Stimulated activated CD4-positive, alpha-beta T cell treated with anti-CD3 and anti-CD28 coated beads, TNF-alpha, amount 100 ng/mL, for 24 hours (primary cell): ENCODE measurements at regions not wholly inside any gene's neighbourhood (a gene's known extent, or its start where the extent isn't known, plus 50 kb on each side); places are given as distances from the start of the nearest gene placed in this dataset.

Source experiments
- DNase-seq, 3 experiments: peaks; one replicate each; pipeline ENCODE4 v3.0.0-alpha.2; 2020; ENCODE audit warnings: low read depth in 3 of 3

GRCh38 chr5:118778941-118779340 lies 209.4 kb downstream of the DTWD2 start:
- no peak for DNase-seq

GRCh38 chr5:118777189-118777736 lies 211.1 kb downstream of the DTWD2 start:
- no peak for DNase-seq

DNA sequence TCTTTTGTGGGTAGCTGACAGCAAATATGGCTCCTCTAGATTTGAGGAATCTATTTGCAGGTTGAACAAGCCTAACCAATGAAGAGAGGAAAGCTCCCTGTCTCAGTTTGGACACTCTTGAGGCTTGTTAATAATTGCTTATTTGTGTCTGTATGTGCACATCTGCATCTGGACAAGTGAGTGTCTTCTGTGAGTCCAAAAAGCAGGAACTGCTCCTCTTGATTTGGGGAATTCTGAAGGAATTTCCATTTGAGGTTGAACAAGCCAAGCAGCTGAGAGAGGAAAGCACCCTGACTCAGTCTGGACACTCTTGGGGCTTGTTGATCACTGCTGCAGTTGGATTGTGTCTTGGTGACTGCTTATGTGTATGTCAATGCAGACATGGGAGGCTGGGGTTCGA lies 211.6 kb downstream of the DTWD2 start:
- no peak for DNase-seq

- DNase-seq: no peak
Measured at GRCh38 chr5:118775790-118776499, 212.4 kb downstream of the DTWD2 start.

GRCh38 chr5:118768607-118769175 lies 219.7 kb downstream of the DTWD2 start:
- DNase-seq: no peak

DNA sequence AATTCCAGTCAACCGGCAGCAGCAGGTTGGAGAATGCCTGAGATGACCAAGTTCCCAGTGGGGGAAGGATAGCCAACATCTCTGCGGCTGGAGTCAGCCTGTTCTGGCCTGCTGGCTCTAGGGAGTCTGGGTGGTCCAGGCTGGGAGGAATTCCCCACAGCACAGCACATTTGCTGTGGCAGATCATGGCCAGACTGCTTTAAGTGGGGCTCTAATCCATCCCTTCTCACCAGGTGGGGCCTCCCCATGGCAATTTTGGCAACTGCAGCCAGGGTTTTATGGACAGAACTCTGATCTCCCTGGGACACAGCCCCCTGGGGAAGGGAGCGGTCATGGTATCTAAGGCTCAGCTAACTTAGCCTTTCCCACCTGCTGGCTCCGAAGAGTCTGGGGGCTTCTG lies 226.1 kb downstream of the DTWD2 start:
- no peak for DNase-seq

DNA sequence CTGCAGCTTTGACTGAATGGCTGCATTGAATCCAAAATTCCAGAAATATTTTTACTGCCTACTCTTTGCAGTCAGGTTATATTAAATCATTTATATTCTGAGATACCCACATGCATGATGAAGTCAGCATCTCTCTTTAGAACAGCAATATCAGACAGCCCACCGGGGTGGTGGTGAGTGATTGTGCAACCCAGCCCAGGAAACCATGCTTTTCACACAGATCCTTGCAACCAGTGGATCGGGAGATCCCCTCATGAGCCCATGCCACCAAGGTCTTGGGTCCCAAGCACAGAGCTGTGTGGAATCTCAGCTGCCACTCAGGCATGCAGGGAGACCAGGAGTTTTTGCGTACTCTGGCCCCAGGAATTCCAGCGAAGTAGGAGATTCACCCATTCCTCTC lies 226.5 kb downstream of the DTWD2 start:
- DNase-seq: no peak

- DNase-seq: no peak
Measured at GRCh38 chr5:118752969-118753368, 235.4 kb downstream of the DTWD2 start.

DNA sequence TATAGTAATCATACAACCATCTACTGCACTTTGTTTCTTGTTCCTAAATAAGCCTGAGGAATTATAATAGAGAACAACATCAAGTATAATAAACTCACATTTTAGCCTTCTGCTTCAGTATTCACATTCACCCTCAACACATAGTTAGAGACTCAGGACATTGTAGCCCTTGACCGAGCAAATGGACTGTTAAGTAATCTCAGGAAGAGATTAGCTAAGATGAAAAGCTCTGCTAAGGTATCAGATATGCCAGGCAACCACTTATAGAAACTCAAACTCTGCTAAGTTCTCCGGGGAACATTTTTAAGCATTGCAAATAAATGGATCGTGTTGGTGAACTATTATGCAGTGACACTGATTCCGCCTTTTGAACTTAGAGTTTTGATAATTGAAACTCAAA lies 252.0 kb downstream of the DTWD2 start:
- DNase-seq: no peak

DNA sequence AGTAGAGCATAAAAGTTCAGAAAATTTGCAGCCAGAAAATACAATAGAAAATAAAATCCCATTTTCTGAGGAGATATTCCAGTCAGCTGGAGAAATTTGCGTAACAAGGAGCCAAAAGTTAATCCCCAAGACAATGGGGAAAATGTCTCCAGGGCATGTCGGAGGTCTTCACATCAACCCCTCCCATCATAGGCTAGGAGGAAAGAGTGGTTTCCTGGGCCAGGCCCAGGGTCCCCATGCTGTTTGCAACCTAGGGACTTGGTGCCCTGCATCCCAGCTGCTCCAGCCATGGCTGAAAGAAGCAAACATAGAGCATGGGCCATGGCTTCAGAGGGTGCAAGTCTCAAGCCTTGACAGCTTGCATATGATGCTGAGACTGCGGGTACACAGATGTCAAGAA lies 255.0 kb downstream of the DTWD2 start:
- no peak for DNase-seq

DNA sequence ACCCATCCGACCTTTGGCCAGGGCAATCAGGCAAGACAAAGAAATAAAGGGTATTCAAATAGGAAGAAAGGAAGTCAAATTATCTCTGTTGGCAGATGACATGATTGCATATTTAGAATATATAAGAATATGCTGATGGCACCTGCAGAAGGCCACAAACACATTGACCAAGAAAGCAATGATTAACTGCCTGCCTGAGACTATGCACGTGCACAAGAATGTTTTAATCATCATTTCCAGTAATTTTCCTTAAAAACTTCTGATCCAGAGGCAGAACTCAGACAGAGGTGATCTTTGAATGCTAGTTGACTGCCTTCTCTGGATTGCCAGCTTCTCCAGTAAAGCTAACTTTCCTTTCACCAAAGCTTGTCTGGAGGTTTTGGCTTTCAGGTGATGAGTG lies 260.2 kb downstream of the DTWD2 start:
- DNase-seq: no peak

DNA sequence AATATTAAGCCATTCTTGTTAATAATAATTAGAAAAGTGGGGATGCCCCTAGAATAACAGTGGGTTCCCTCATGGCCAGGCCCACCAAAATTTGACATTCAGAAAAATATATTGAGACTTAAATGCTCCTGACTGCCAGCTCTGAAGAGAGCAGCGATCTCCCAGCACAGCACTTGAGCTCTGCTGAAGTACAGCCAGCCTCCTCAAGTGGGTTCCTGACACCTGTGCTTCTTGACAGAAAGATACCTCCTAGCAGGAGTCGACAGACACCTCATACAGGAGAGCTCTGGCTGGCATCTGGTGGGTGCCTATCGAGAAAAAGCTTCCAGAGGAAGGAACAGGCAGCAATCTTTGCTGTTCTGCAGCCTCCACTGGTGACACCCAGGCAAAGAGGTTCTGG lies 261.5 kb downstream of the DTWD2 start:
- no peak for DNase-seq

GRCh38 chr5:118723021-118723338 lies 265.4 kb downstream of the DTWD2 start:
- DNase-seq: no peak

- no peak for DNase-seq
Measured at GRCh38 chr5:118722122-118723020, 266.0 kb downstream of the DTWD2 start.

DNA sequence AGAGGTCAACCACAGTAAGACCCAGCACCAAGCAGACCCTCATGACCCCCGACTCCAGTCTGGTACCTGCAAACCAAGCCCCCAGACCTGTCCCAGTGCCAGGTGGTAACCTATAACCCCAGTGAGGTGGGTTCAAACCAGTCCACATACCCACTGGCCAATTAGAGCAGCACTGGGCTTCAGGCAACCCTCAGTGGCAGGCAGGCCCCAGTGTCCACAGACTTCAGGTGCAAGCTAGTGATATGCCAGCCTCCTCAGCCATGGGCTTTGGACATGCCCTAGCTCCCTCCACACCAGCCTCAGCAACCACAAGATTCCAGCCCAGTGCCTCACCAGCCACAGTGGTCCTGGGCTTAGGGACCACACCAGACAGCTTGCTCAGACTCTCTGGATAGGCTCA lies 276.6 kb downstream of the DTWD2 start:
- no peak for DNase-seq

GRCh38 chr5:118705959-118706667 lies 282.2 kb downstream of the DTWD2 start:
- DNase-seq: no peak

DNA sequence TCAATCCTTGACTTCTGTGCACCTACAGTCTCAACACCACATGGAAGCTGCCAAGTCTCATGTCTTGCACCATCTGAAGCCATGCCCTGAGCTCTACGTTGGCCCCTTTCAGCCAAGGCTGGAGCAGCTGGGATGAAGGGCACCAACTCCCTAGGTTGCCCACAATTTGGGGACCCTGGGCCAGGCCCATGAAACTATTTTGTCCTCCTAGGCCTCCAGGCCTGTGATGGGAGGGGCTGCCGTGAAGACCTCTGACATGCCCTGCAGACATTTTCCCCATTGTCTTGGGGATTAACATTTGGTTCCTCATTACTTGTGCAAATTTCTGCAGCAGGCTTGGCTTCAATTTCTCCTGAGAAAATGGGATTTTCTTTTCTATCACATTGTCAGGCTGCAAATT lies 285.1 kb downstream of the DTWD2 start:
- no peak for DNase-seq

- no peak for DNase-seq
Measured at GRCh38 chr5:118701791-118702190, 286.6 kb downstream of the DTWD2 start.

DNA sequence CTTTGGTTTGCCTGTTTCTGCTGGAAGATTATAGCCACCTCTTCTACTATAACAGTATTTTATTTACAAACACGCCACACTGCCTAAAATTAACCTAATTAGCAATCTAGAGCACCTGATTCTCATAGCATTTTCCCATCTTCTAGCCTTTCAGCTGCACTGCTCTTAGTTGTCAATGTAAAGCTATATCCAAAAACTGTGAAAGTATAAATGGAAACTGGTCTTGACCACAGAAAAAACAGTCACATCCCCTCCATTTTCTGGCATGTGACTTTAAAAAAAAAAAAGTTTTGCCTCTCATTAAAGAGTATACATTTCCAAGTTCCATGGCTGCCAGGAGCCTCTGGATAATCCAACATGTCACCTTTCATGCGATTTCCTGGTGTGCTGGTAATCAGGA lies 287.8 kb downstream of the DTWD2 start:
- no peak for DNase-seq

DNA sequence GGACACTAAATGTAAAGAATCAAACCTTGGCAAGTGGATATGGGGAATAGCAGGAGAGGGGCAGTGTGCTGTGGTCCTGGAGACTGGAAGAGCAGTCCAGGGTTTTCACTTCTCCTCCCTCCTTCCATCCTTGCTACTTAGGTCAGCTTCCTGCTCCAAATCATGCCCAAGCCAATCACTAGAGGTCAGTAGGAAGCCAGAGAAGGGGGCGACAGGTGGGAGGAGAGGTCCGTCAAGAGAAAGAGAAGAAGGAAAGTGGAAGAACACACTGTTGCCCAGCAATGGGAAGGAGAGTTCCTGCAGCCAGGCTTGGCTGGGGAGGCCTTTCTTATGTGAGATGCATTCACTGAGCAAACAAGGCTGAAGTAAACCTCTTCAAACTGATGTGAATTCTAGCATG lies 289.6 kb downstream of the DTWD2 start:
- no peak for DNase-seq

DNA sequence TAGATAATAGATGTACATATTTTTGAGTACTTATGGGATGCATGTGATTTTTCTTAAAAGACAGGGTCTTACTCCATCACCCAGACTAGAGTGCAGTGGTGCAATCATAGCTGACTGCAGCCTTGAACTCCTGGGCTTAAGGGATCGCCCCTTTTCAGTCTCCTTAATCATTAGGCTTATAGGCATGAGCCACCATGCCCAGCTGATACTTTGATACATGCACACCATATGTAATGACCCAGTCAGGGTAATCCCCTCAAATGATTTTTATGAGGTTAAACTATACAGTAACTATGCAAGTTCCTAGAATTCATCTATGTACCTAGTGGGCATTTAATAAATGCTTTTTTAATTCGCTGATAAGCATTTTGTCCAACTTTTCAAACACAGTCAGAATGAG lies 292.3 kb downstream of the DTWD2 start:
- no peak for DNase-seq

DNA sequence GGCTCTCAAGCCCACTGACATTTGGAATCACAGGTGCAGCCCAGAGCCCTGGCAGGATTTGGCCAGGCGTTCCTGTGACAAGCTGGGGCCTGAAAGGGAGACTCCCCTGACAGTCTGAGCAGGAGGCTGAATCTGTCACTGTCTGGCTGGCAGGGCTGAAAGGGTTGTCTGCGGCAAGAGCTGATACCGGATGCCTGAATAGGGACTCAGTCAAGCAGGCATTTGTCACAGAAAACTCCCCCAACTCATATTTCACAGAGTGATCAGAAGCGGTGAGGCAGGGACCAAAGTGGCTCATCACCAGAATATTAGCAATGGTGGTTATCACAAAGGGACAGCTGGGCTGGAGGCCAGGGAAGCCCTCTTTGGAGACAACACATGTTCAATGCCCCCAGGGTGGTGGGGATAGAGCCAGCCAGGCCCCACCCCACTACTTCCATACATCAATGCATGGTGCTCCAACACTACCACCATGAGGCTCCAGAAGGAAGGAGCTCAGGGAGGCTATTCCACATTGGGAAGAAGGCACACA lies 295.5 kb downstream of the DTWD2 start:
- DNase-seq: no peak
